ENCODE measurements at regions not wholly inside any gene's neighbourhood (a gene's known extent, or its start where the extent isn't known, plus 50 kb on each side); places are given as distances from the start of the nearest gene placed in this dataset.

- TF ChIP-seq CTCF (IDR thresholded peaks at IDR 0.05) (no peak), ZFX (IDR thresholded peaks at IDR 0.05; ENCODE audit: borderline replicate concordance) (no peak)
Observed at GRCh38 chrX:27391623-27392022, 71.5 kb downstream of the PPP4R3C start.
